Tibial nerve (tissue), 4 donors: ENCODE measurements at regions not wholly inside any gene's neighbourhood (a gene's known extent, or its start where the extent isn't known, plus 50 kb on each side); places are given as distances from the start of the nearest gene placed in this dataset.

Experiments
- DNase-seq, 2 donors: peaks; one replicate each; pipeline ENCODE4 v3.0.0-alpha.2; 2019; ENCODE audit warnings: low spot score in 2 of 2
- H3K27ac ChIP-seq, 4 donors: fragments of 200-600 bp; sonication (generic) in 3 of 4; one replicate each; pipeline ENCODE4 v1.5.1; 2017 to 2019; ENCODE audit warnings: mild to moderate bottlenecking in 1 of 4
- H3K27me3 ChIP-seq, 2 donors: fragments of 200-600 bp; sonication (generic) in 1 of 2; one replicate each; pipeline versions ENCODE4 v1.5.1 to v1.6.0; 2017 to 2019
- H3K36me3 ChIP-seq, 3 donors: fragments of 200-600 bp; sonication (generic); one replicate each; pipeline ENCODE4 v1.5.1; 2018 to 2019
- H3K4me1 ChIP-seq, 4 donors: fragments of 200-600 bp; sonication (generic) in 3 of 4; one replicate each; pipeline ENCODE4 v1.5.1; 2017 to 2019
- H3K4me3 ChIP-seq, 4 donors: fragments of 200-600 bp; sonication (generic) in 3 of 4; one replicate each; pipeline ENCODE4 v1.5.1; 2017 to 2019; ENCODE audit warnings: mild to moderate bottlenecking in 1 of 4, moderate library complexity in 1 of 4
- H3K9me3 ChIP-seq, 4 donors: fragments of 200-600 bp; sonication (generic) in 3 of 4; one replicate each; pipeline ENCODE4 v1.5.1; 2017 to 2019
- EP300 ChIP-seq, 2 donors: sonication (generic); formaldehyde crosslinking; IDR thresholded peaks; one replicate each; pipeline ENCODE4 v1.6.1; 2017; ENCODE audit warnings: antibody characterized with exemption in 2 of 2, mild to moderate bottlenecking in 1 of 2
- POLR2A ChIP-seq, 2 donors: fragments of 450-650 bp; IDR thresholded peaks; one replicate each; pipeline ENCODE4 v1.6.1; 2017; ENCODE audit warnings: antibody characterized with exemption in 2 of 2, mild to moderate bottlenecking in 2 of 2, moderate library complexity in 2 of 2
- WGBS, 2 donors: methylation state at CpG; one replicate each; pipeline ENCODE4 v1.1.5; 2018; 5-methylcytosine and 5-hydroxymethylcytosine counted together
- TF ChIP-seq, protein P1 (sequence below), 5 experiments: fragments of 200-600 bp in 3 of 5; fragments of 450-650 bp in 2 of 5; sonication (generic) in 3 of 5; IDR thresholded peaks; one replicate each; pipeline ENCODE4 v1.5.1; 2016 to 2019; ENCODE audit warnings: antibody characterized with exemption in 5 of 5, mild to moderate bottlenecking in 3 of 5, moderate library complexity in 2 of 5

DNA sequence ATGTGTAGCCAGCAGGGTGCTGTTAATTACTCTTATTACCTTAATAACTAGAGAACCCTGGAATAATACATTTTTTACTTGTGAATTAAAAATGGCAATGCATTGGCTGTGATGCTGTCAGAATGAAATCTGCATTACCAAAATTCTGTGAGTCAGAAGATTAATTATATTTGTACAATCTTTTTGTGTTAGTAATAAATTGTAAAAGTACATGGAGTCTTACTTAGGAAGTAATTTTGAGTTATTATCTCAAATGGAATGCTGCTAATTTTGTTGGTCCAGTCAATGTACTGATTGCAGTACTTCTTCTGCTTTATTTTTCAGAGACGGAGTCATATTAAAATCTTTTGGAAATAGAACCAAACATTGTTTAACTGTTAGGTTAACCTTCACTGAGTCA is 152.0 kb upstream of the SLC10A2 start:
- no peak for DNase-seq
- Histone ChIP-seq H3K4me1 (no peaks in the 10 kb centered on the region), H3K36me3 (no peaks in the 10 kb centered on the region), H3K9me3 (no peaks in the 10 kb centered on the region), H3K27ac (no peak overlapping the region), H3K4me3 (no peak overlapping the region), H3K27me3 (no peaks in the 10 kb centered on the region)
- 57 to 59% methylated on average over 1 of the region's 1 CpG for WGBS, 2 donors
- TF ChIP-seq EP300 (IDR thresholded peaks at IDR 0.05), result no peak
- TF ChIP-seq POLR2A (IDR thresholded peaks at IDR 0.05), result no peak
- TF ChIP-seq, protein P1, sequence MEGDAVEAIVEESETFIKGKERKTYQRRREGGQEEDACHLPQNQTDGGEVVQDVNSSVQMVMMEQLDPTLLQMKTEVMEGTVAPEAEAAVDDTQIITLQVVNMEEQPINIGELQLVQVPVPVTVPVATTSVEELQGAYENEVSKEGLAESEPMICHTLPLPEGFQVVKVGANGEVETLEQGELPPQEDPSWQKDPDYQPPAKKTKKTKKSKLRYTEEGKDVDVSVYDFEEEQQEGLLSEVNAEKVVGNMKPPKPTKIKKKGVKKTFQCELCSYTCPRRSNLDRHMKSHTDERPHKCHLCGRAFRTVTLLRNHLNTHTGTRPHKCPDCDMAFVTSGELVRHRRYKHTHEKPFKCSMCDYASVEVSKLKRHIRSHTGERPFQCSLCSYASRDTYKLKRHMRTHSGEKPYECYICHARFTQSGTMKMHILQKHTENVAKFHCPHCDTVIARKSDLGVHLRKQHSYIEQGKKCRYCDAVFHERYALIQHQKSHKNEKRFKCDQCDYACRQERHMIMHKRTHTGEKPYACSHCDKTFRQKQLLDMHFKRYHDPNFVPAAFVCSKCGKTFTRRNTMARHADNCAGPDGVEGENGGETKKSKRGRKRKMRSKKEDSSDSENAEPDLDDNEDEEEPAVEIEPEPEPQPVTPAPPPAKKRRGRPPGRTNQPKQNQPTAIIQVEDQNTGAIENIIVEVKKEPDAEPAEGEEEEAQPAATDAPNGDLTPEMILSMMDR (IDR thresholded peaks at IDR 0.05), result no peak

DNA sequence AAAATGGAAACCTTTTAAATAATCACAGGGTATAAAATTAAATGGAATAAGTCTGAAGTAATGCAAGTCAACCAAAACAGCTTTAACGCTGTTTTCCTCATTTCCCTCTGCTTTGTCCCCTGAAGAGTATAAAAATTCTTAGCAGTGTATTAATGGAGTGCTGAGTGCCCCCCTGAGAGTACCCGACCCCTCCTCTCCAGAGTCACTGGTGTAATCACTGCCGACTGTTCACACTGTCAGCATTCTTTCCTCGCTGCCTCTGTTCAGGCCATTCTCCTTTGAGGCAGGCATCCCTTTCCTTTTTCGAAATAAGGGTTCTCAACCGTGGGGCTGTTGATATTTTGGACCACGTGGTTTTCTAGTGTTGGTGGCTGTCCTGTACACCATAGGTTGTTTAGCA is 146.9 kb upstream of the SLC10A2 start:
- TF ChIP-seq, protein P1 (IDR thresholded peaks at IDR 0.05), result no peak
- no peak for TF ChIP-seq POLR2A (IDR thresholded peaks at IDR 0.05)
- TF ChIP-seq EP300 (IDR thresholded peaks at IDR 0.05), result no peak
- H3K27ac ChIP-seq, result no peak overlapping the region
- no peaks in the 10 kb centered on the region for H3K4me1 ChIP-seq
- DNase-seq, result no peak
- H3K27me3 ChIP-seq, result no peaks in the 10 kb centered on the region
- no peaks in the 10 kb centered on the region for H3K36me3 ChIP-seq
- H3K9me3 ChIP-seq, result no peaks in the 10 kb centered on the region
- H3K4me3 ChIP-seq, result no peak overlapping the region
- WGBS, 2 donors, result 24 to 34% methylated on average over 7 of the region's 7 CpGs

DNA sequence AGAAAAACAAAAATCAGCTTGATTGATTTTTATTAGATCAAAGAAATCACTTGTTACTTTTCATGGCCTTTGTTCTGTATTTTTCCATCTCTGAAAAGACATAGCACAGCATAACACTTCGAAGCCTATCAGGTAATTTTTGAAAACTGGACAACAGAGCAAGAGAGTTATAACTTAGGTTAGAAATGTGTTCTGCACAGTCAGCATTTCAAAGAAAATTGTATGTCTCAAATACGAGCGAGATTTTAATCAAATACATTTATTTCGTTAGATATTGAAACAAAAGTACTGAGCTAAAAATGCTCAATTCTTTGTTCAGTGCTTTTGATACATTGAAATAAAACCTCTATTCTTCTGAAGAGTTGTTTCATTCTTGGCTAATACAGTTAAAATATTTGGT is 144.1 kb upstream of the SLC10A2 start:
- no peaks in the 10 kb centered on the region for H3K9me3 ChIP-seq
- H3K4me1 ChIP-seq, result no peaks in the 10 kb centered on the region
- no peaks in the 10 kb centered on the region for H3K27me3 ChIP-seq
- no peaks in the 10 kb centered on the region for H3K36me3 ChIP-seq
- H3K27ac ChIP-seq, result no peak overlapping the region
- WGBS, 2 donors, result 92 to 93% methylated on average over 4 of the region's 4 CpGs
- no peak overlapping the region for H3K4me3 ChIP-seq
- no peak for TF ChIP-seq POLR2A (IDR thresholded peaks at IDR 0.05)
- TF ChIP-seq, protein P1 (IDR thresholded peaks at IDR 0.05), result no peak
- DNase-seq, result no peak

DNA sequence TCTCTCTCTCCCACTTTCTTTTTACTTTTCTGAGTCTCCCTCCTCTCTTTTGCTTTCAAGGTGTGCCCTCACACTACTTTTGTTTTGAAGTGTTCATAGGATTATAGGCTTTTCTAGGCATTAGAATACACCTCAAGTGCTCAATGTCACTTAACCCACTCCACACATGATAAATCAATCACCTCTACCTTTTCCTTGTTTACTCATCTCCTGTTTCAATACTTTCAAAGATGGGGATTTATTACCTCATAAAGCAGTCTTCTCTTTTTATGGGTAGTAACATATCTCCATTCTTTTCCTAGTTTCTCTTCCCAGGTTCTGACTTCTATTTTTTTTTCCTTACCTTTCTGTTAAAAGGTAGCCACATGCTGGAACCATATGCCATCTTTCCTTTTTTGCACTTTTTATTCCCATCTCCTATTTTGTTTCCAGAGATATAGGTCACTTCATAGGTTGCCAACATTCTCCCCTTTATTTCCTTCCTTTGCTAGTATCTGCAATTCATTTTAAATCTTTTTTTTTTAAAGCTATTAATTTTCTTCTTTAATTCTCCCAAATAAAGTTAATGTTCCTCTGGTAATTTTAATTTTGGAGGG is 137.6 kb upstream of the SLC10A2 start:
- no peaks in the 10 kb centered on the region for H3K4me1 ChIP-seq
- H3K9me3 ChIP-seq, result peaks cover 0 to 6% (median 0%) of the 10 kb centered on the region in 4 donors
- H3K27ac ChIP-seq, result no peak overlapping the region
- no peak for DNase-seq
- H3K36me3 ChIP-seq, result no peaks in the 10 kb centered on the region
- no peak for TF ChIP-seq POLR2A (IDR thresholded peaks at IDR 0.05)
- H3K4me3 ChIP-seq, result no peak overlapping the region
- H3K27me3 ChIP-seq, result no peaks in the 10 kb centered on the region

DNA sequence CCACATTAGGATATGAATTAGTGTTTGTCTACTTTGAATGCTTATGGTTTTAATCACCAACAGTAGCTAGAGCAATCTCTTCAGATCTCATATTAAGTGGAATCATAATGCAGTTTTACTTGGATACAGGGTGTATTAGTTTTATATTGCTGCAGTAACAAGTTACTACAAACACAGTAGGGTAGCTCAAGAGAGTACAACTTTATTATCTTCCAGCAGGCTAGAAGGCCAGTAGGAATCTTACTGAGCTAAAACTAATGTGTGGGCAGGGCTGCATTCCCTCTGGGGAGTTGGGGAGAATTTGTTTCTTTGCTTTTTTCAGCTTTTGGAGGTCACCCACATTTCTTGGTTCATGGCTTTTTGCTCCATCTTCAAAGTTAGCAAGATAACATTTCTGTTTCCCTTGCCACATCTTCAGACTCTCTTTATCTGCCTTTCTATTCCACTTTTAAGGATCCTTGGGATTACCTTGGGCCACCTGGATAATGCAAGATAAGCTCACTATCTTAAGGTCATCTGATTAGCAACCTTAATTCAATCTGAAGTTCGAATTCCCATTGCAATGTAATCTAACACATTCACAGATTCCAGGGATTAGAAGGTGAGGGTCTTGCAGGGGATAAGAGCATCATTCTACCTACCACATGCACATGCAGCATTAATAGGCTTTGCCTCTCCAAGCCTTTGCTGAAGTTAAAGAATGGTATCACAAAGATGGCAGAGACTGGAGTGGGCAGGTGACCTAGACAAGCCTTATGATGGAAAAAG is 134.1 kb upstream of the SLC10A2 start:
- Histone ChIP-seq H3K27me3 (no peaks in the 10 kb centered on the region), H3K9me3 (peaks cover 0 to 6% (median 0%) of the 10 kb centered on the region in 4 donors), H3K36me3 (no peaks in the 10 kb centered on the region), H3K4me1 (no peaks in the 10 kb centered on the region), H3K4me3 (no peak overlapping the region), H3K27ac (no peak overlapping the region)
- WGBS, 2 donors, result 73 to 76% methylated on average over 1 of the region's 1 CpG
- no peak for DNase-seq
- TF ChIP-seq EP300 (IDR thresholded peaks at IDR 0.05) (no peak), POLR2A (IDR thresholded peaks at IDR 0.05) (no peak)
- TF ChIP-seq, protein P1 (IDR thresholded peaks at IDR 0.05), result no peak
